GM18870 (cell line): ENCODE measurements at regions not wholly inside any gene's neighbourhood (a gene's known extent, or its start where the extent isn't known, plus 50 kb on each side); places are given as distances from the start of the nearest gene placed in this dataset.

Source experiments
- ATAC-seq: cut with Tn5 transposase; IDR thresholded peaks from one replicate; pipeline ENCODE4 v1.9.1; 2021; ENCODE audit warnings: moderate library complexity; ENCODE audit not compliant: unreplicated experiment

GRCh38 chr4:62204136-62204535, 1004.0 kb downstream of the ADGRL3 start:
- ATAC-seq = no peak

GRCh38 chr4:62199291-62199810, 999.2 kb downstream of the ADGRL3 start:
- no peak for ATAC-seq

GRCh38 chr4:62196338-62196737, 996.2 kb downstream of the ADGRL3 start:
- ATAC-seq = no peak

- ATAC-seq = no peak
Measured at GRCh38 chr4:62194342-62194741, 994.2 kb downstream of the ADGRL3 start.

GRCh38 chr4:62193761-62194160, 993.6 kb downstream of the ADGRL3 start:
- ATAC-seq = no peak

- ATAC-seq = no peak
Measured at GRCh38 chr4:62191451-62192240, 991.5 kb downstream of the ADGRL3 start.

- no peak for ATAC-seq
Measured at GRCh38 chr4:62170235-62170634, 970.1 kb downstream of the ADGRL3 start.

- no peak for ATAC-seq
Measured at GRCh38 chr4:62168681-62169080, 968.6 kb downstream of the ADGRL3 start.

- no peak for ATAC-seq
Measured at GRCh38 chr4:62162606-62163005, 962.5 kb downstream of the ADGRL3 start.

GRCh38 chr4:62161446-62161845, 961.3 kb downstream of the ADGRL3 start:
- no peak for ATAC-seq

- ATAC-seq = no peak
Measured at GRCh38 chr4:62159876-62160275, 959.8 kb downstream of the ADGRL3 start.

GRCh38 chr4:62159306-62159705, 959.2 kb downstream of the ADGRL3 start:
- ATAC-seq = no peak

- ATAC-seq = no peak
Measured at GRCh38 chr4:62156205-62156604, 956.1 kb downstream of the ADGRL3 start.

- no peak for ATAC-seq
Measured at GRCh38 chr4:62145276-62145675, 945.1 kb downstream of the ADGRL3 start.

- no peak for ATAC-seq
Measured at GRCh38 chr4:62144431-62144830, 944.3 kb downstream of the ADGRL3 start.

- no peak for ATAC-seq
Measured at GRCh38 chr4:62135565-62136156, 935.5 kb downstream of the ADGRL3 start.

- no peak for ATAC-seq
Measured at GRCh38 chr4:62133977-62134376, 933.9 kb downstream of the ADGRL3 start.

- ATAC-seq = no peak
Measured at GRCh38 chr4:62133101-62133897, 933.2 kb downstream of the ADGRL3 start.

- no peak for ATAC-seq
Measured at GRCh38 chr4:62131049-62131448, 930.9 kb downstream of the ADGRL3 start.

GRCh38 chr4:62130637-62131036, 930.5 kb downstream of the ADGRL3 start:
- no peak for ATAC-seq

GRCh38 chr4:62130230-62130629, 930.1 kb downstream of the ADGRL3 start:
- ATAC-seq = no peak
